ENCODE measurements at regions not wholly inside any gene's neighbourhood (a gene's known extent, or its start where the extent isn't known, plus 50 kb on each side); places are given as distances from the start of the nearest gene placed in this dataset.

- TF ChIP-seq CTCF (IDR thresholded peaks at IDR 0.05) (no peak), POLR2A (IDR thresholded peaks at IDR 0.05) (no peak)
Measured at GRCh38 chr3:118137778-118138177, 896.9 kb downstream of the IGSF11 start.

Measured in lower leg skin (tissue), 3 donors.